ENCODE measurements at regions not wholly inside any gene's neighbourhood (a gene's known extent, or its start where the extent isn't known, plus 50 kb on each side); places are given as distances from the start of the nearest gene placed in this dataset.
"Not testable (repeated sequence)": the region's sequence is repeated elsewhere in the genome, so short reads cannot be mapped to it uniquely, and the experiment has no call there.

GRCh38 chr1:46878173-46878782 is 63.0 kb downstream of the CYP4A11 start:
- peak in 1 of 2 experiments; percentile 28 for DNase-seq

- DNase-seq, result not testable (repeated sequence)
Measured at GRCh38 chr1:46876093-46876492, 65.2 kb downstream of the CYP4A11 start.
